Islet of Langerhans (tissue), 1 donor: ENCODE measurements at regions not wholly inside any gene's neighbourhood (a gene's known extent, or its start where the extent isn't known, plus 50 kb on each side); places are given as distances from the start of the nearest gene placed in this dataset.
A peak's percentile ranks its signal among the peaks of the same experiment; 100 is the strongest.

ENCODE experiments used
- FAIRE-seq: peaks from one replicate; lab custom pipeline; 2011; peaks lifted over from hg19 to GRCh38; lab: Jason Lieb, UNC

GRCh38 chr2:104321116-104321795 lies 532.7 kb upstream of the POU3F3 start:
- no peak for FAIRE-seq

GRCh38 chr2:104321796-104322349 lies 532.0 kb upstream of the POU3F3 start:
- FAIRE-seq: no peak

- no peak for FAIRE-seq
These were observed 521.2 kb upstream of the POU3F3 start for GRCh38 chr2:104332731-104333130.

GRCh38 chr2:104337869-104338268 lies 516.0 kb upstream of the POU3F3 start:
- no peak for FAIRE-seq

- FAIRE-seq: no peak
These were observed 513.8 kb upstream of the POU3F3 start for GRCh38 chr2:104340162-104340561.

- FAIRE-seq: no peak
These were observed 512.8 kb upstream of the POU3F3 start for GRCh38 chr2:104340879-104341828.

GRCh38 chr2:104344306-104344705 lies 509.6 kb upstream of the POU3F3 start:
- no peak for FAIRE-seq

GRCh38 chr2:104344985-104345384 lies 508.9 kb upstream of the POU3F3 start:
- FAIRE-seq: no peak

- no peak for FAIRE-seq
These were observed 495.8 kb upstream of the POU3F3 start for GRCh38 chr2:104358122-104358521.

- FAIRE-seq: no peak
These were observed 492.5 kb upstream of the POU3F3 start for GRCh38 chr2:104361414-104361813.

- FAIRE-seq: no peak
These were observed 485.8 kb upstream of the POU3F3 start for GRCh38 chr2:104368089-104368488.

- FAIRE-seq: no peak
These were observed 482.7 kb upstream of the POU3F3 start for GRCh38 chr2:104371087-104371781.

GRCh38 chr2:104375206-104375605 lies 478.7 kb upstream of the POU3F3 start:
- no peak for FAIRE-seq

GRCh38 chr2:104378853-104379374 lies 475.0 kb upstream of the POU3F3 start:
- FAIRE-seq: peak; percentile 17

- no peak for FAIRE-seq
These were observed 469.0 kb upstream of the POU3F3 start for GRCh38 chr2:104384961-104385360.

- no peak for FAIRE-seq
These were observed 468.2 kb upstream of the POU3F3 start for GRCh38 chr2:104385743-104386142.

- FAIRE-seq: no peak
These were observed 465.6 kb upstream of the POU3F3 start for GRCh38 chr2:104388296-104388695.

GRCh38 chr2:104402825-104403224 lies 451.1 kb upstream of the POU3F3 start:
- FAIRE-seq: no peak

GRCh38 chr2:104404526-104404925 lies 449.4 kb upstream of the POU3F3 start:
- FAIRE-seq: no peak

GRCh38 chr2:104405623-104406022 lies 448.3 kb upstream of the POU3F3 start:
- FAIRE-seq: no peak

GRCh38 chr2:104406261-104406726 lies 447.6 kb upstream of the POU3F3 start:
- no peak for FAIRE-seq

- FAIRE-seq: no peak
These were observed 446.3 kb upstream of the POU3F3 start for GRCh38 chr2:104407641-104408040.
